Activated naive CD4-positive, alpha-beta T cell treated with anti-CD3 and anti-CD28 coated beads, Interleukin-2, amount 10 ng/mL, durations not matched to agents 7 days and 5 days (primary cell): ENCODE measurements at regions not wholly inside any gene's neighbourhood (a gene's known extent, or its start where the extent isn't known, plus 50 kb on each side); places are given as distances from the start of the nearest gene placed in this dataset.
"Not testable (repeated sequence)": the region's sequence is repeated elsewhere in the genome, so short reads cannot be mapped to it uniquely, and the experiment has no call there.

Experiments
- CTCF ChIA-PET: fragments of 350-600 bp; sonication (Branson Sonifier 250); formaldehyde crosslinking; loops from one replicate; lab custom pipeline; 2021; ENCODE audit warnings: antibody characterized with exemption; lab: Charles Lee
- DNase-seq: peaks from one replicate; pipeline ENCODE4 v3.0.0-alpha.2; 2020
- H3K27ac Mint-ChIP-seq: one replicate; pipeline ENCODE4 v1.8.0; 2021; ENCODE audit warnings: mild to moderate bottlenecking, moderate library complexity, mixed read lengths
- H3K27me3 Mint-ChIP-seq: one replicate; pipeline ENCODE4 v1.8.0; 2021; ENCODE audit warnings: mild to moderate bottlenecking, mixed read lengths
- H3K36me3 Mint-ChIP-seq: one replicate; pipeline ENCODE4 v1.8.0; 2021; ENCODE audit warnings: mixed read lengths
- H3K4me1 Mint-ChIP-seq: one replicate; pipeline ENCODE4 v1.8.0; 2021; ENCODE audit warnings: mixed read lengths
- H3K4me3 Mint-ChIP-seq: one replicate; pipeline ENCODE4 v1.8.0; 2021; ENCODE audit warnings: mild to moderate bottlenecking, moderate library complexity, mixed read lengths
- H3K9me3 Mint-ChIP-seq: one replicate; pipeline ENCODE4 v1.8.0; 2021; ENCODE audit warnings: mixed read lengths

GRCh38 chr6:78694628-78695027, 172.7 kb upstream of the IRAK1BP1 start:
- CTCF ChIA-PET, H3K9me3 Mint-ChIP-seq, H3K27ac Mint-ChIP-seq: not testable (repeated sequence)

GRCh38 chr6:78700991-78701390, 166.4 kb upstream of the IRAK1BP1 start:
- H3K9me3 Mint-ChIP-seq: no peaks in the 10 kb centered on the region
- H3K4me3 Mint-ChIP-seq: no peak overlapping the region
- DNase-seq: no peak
- CTCF ChIA-PET: no interaction called here
- no peaks in the 10 kb centered on the region for H3K4me1 Mint-ChIP-seq
- no peak overlapping the region for H3K27ac Mint-ChIP-seq
- no peaks in the 10 kb centered on the region for H3K36me3 Mint-ChIP-seq
- H3K27me3 Mint-ChIP-seq: no peaks in the 10 kb centered on the region

More at GRCh38 chr6:78694628-78695027, 172.7 kb upstream of the IRAK1BP1 start:
- DNase-seq, H3K36me3 Mint-ChIP-seq, H3K4me3 Mint-ChIP-seq, H3K27me3 Mint-ChIP-seq, H3K4me1 Mint-ChIP-seq: not testable (repeated sequence)

- no peaks in the 10 kb centered on the region for H3K36me3 Mint-ChIP-seq
- H3K27ac Mint-ChIP-seq: no peak overlapping the region
- H3K9me3 Mint-ChIP-seq: no peaks in the 10 kb centered on the region
- no peak for DNase-seq
- no peaks in the 10 kb centered on the region for H3K27me3 Mint-ChIP-seq
- no peaks in the 10 kb centered on the region for H3K4me1 Mint-ChIP-seq
- no peak overlapping the region for H3K4me3 Mint-ChIP-seq
- CTCF ChIA-PET: no interaction called here
Measured at GRCh38 chr6:78701407-78701806, 165.9 kb upstream of the IRAK1BP1 start.

- DNase-seq: no peak
- H3K4me3 Mint-ChIP-seq: no peak overlapping the region
- no peaks in the 10 kb centered on the region for H3K36me3 Mint-ChIP-seq
- H3K27ac Mint-ChIP-seq: no peak overlapping the region
- CTCF ChIA-PET: no interaction called here
- H3K9me3 Mint-ChIP-seq: no peaks in the 10 kb centered on the region
- no peaks in the 10 kb centered on the region for H3K27me3 Mint-ChIP-seq
- no peaks in the 10 kb centered on the region for H3K4me1 Mint-ChIP-seq
Measured at GRCh38 chr6:78709021-78709420, 158.3 kb upstream of the IRAK1BP1 start.

- Mint-ChIP-seq H3K27me3 (no peaks in the 10 kb centered on the region), H3K36me3 (no peaks in the 10 kb centered on the region), H3K9me3 (no peaks in the 10 kb centered on the region), H3K4me1 (no peaks in the 10 kb centered on the region), H3K4me3 (no peak overlapping the region), H3K27ac (no peak overlapping the region)
- CTCF ChIA-PET: no interaction called here
- no peak for DNase-seq
Measured at GRCh38 chr6:78713564-78713963, 153.8 kb upstream of the IRAK1BP1 start.

GRCh38 chr6:78744144-78744543, 123.2 kb upstream of the IRAK1BP1 start:
- no peak overlapping the region for H3K4me3 Mint-ChIP-seq

GRCh38 chr6:78746457-78746856, 120.9 kb upstream of the IRAK1BP1 start:
- peaks cover 14% of the 10 kb centered on the region for H3K9me3 Mint-ChIP-seq

More at GRCh38 chr6:78744144-78744543, 123.2 kb upstream of the IRAK1BP1 start:
- Mint-ChIP-seq H3K9me3 (peaks cover 22% of the 10 kb centered on the region), H3K27me3 (no peaks in the 10 kb centered on the region), H3K4me1 (no peaks in the 10 kb centered on the region), H3K27ac (no peak overlapping the region), H3K36me3 (no peaks in the 10 kb centered on the region)
- CTCF ChIA-PET: no interaction called here
- DNase-seq: no peak

GRCh38 chr6:78749326-78749725, 118.0 kb upstream of the IRAK1BP1 start:
- H3K27ac Mint-ChIP-seq: no peak overlapping the region
- CTCF ChIA-PET: no interaction called here
- DNase-seq: no peak
- no peaks in the 10 kb centered on the region for H3K27me3 Mint-ChIP-seq
- H3K36me3 Mint-ChIP-seq: no peaks in the 10 kb centered on the region
- no peaks in the 10 kb centered on the region for H3K4me1 Mint-ChIP-seq
- no peak overlapping the region for H3K4me3 Mint-ChIP-seq
- peaks cover 7% of the 10 kb centered on the region for H3K9me3 Mint-ChIP-seq

More at GRCh38 chr6:78746457-78746856, 120.9 kb upstream of the IRAK1BP1 start:
- Mint-ChIP-seq H3K4me3 (no peak overlapping the region), H3K36me3 (no peaks in the 10 kb centered on the region), H3K4me1 (no peaks in the 10 kb centered on the region), H3K27me3 (no peaks in the 10 kb centered on the region), H3K27ac (no peak overlapping the region)
- CTCF ChIA-PET: no interaction called here
- no peak for DNase-seq

GRCh38 chr6:78758297-78758798, 109.0 kb upstream of the IRAK1BP1 start:
- H3K4me3 Mint-ChIP-seq, H3K27me3 Mint-ChIP-seq, H3K36me3 Mint-ChIP-seq, H3K27ac Mint-ChIP-seq, H3K4me1 Mint-ChIP-seq, DNase-seq, CTCF ChIA-PET: not testable (repeated sequence)
- peaks cover 12% of the 10 kb centered on the region for H3K9me3 Mint-ChIP-seq

GRCh38 chr6:78768271-78768670, 99.1 kb upstream of the IRAK1BP1 start:
- Mint-ChIP-seq H3K27ac (no peak overlapping the region), H3K27me3 (no peaks in the 10 kb centered on the region), H3K9me3 (no peaks in the 10 kb centered on the region), H3K4me3 (no peak overlapping the region), H3K36me3 (no peaks in the 10 kb centered on the region), H3K4me1 (no peaks in the 10 kb centered on the region)
- DNase-seq: no peak
- CTCF ChIA-PET: no interaction called here

GRCh38 chr6:78770765-78771164, 96.6 kb upstream of the IRAK1BP1 start:
- CTCF ChIA-PET: no interaction called here
- Mint-ChIP-seq H3K4me3 (no peak overlapping the region), H3K27ac (no peak overlapping the region), H3K36me3 (no peaks in the 10 kb centered on the region), H3K9me3 (no peaks in the 10 kb centered on the region), H3K4me1 (no peaks in the 10 kb centered on the region), H3K27me3 (no peaks in the 10 kb centered on the region)
- no peak for DNase-seq

GRCh38 chr6:78771586-78771985, 95.8 kb upstream of the IRAK1BP1 start:
- Mint-ChIP-seq H3K4me1 (no peaks in the 10 kb centered on the region), H3K27ac (no peak overlapping the region), H3K36me3 (no peaks in the 10 kb centered on the region), H3K27me3 (no peaks in the 10 kb centered on the region), H3K4me3 (no peak overlapping the region), H3K9me3 (no peaks in the 10 kb centered on the region)
- CTCF ChIA-PET: no interaction called here
- DNase-seq: no peak

GRCh38 chr6:78781001-78781400, 86.3 kb upstream of the IRAK1BP1 start:
- no peak for DNase-seq
- Mint-ChIP-seq H3K27ac (no peak overlapping the region), H3K36me3 (no peaks in the 10 kb centered on the region), H3K4me3 (no peak overlapping the region), H3K27me3 (no peaks in the 10 kb centered on the region), H3K4me1 (no peaks in the 10 kb centered on the region), H3K9me3 (peaks cover 6% of the 10 kb centered on the region)
- CTCF ChIA-PET: no interaction called here

- H3K27ac Mint-ChIP-seq, CTCF ChIA-PET, H3K4me1 Mint-ChIP-seq, H3K27me3 Mint-ChIP-seq, H3K36me3 Mint-ChIP-seq, H3K4me3 Mint-ChIP-seq, H3K9me3 Mint-ChIP-seq, DNase-seq: not testable (repeated sequence)
Measured at GRCh38 chr6:78783366-78783765, 84.0 kb upstream of the IRAK1BP1 start.

- H3K4me1 Mint-ChIP-seq: no peaks in the 10 kb centered on the region
- H3K9me3 Mint-ChIP-seq: peaks cover 7% of the 10 kb centered on the region
- H3K27me3 Mint-ChIP-seq: no peaks in the 10 kb centered on the region
- no peaks in the 10 kb centered on the region for H3K36me3 Mint-ChIP-seq
- no peak for DNase-seq
- CTCF ChIA-PET: no interaction called here
- H3K27ac Mint-ChIP-seq: no peak overlapping the region
- H3K4me3 Mint-ChIP-seq: no peak overlapping the region
Measured at GRCh38 chr6:78797270-78797669, 70.1 kb upstream of the IRAK1BP1 start.

GRCh38 chr6:78799682-78800081, 67.7 kb upstream of the IRAK1BP1 start:
- H3K4me1 Mint-ChIP-seq: no peaks in the 10 kb centered on the region
- no peak overlapping the region for H3K27ac Mint-ChIP-seq
- DNase-seq: no peak
- no peaks in the 10 kb centered on the region for H3K27me3 Mint-ChIP-seq
- H3K4me3 Mint-ChIP-seq: no peak overlapping the region
- H3K9me3 Mint-ChIP-seq: peaks cover 8% of the 10 kb centered on the region
- no peaks in the 10 kb centered on the region for H3K36me3 Mint-ChIP-seq
- CTCF ChIA-PET: no interaction called here
